DOHH2 (cell line): ENCODE measurements at regions not wholly inside any gene's neighbourhood (a gene's known extent, or its start where the extent isn't known, plus 50 kb on each side); places are given as distances from the start of the nearest gene placed in this dataset.

Experiments used
- H3F3A ChIP-seq: fragments of 200-600 bp; sonication (generic), shearing (Covaris generic); 2 replicates; pipeline ENCODE4 v1.6.0; 2016; ENCODE audit warnings: antibody characterized with exemption, mild to moderate bottlenecking; ENCODE audit not compliant: control insufficient read depth, insufficient read depth
- H3K27ac ChIP-seq: fragments of 200-600 bp; sonication (generic); 2 replicates; pipeline ENCODE4 v1.5.1; 2014; ENCODE audit warnings: low read depth, mild to moderate bottlenecking, low read length, moderate library complexity
- H3K27me3 ChIP-seq: fragments of 200-600 bp; sonication (generic); 2 replicates; pipeline ENCODE4 v1.6.1; 2014; ENCODE audit warnings: mild to moderate bottlenecking, low read length, mixed read lengths; ENCODE audit not compliant: control insufficient read depth
- H3K36me3 ChIP-seq: fragments of 200-600 bp; sonication (generic); 2 replicates; pipeline ENCODE4 v1.6.1; 2014; ENCODE audit warnings: mild to moderate bottlenecking, low read length, moderate library complexity, mixed read lengths; ENCODE audit not compliant: control insufficient read depth
- H3K4me1 ChIP-seq: fragments of 200-600 bp; sonication (generic); 2 replicates; pipeline ENCODE4 v1.6.1; 2014; ENCODE audit warnings: mild to moderate bottlenecking, low read length, mixed read lengths; ENCODE audit not compliant: control insufficient read depth
- H3K4me2 ChIP-seq: fragments of 200-600 bp; sonication (generic); 2 replicates; pipeline ENCODE4 v1.6.0; 2014; ENCODE audit warnings: mild to moderate bottlenecking, low read length, moderate library complexity
- H3K4me3 ChIP-seq: fragments of 200-600 bp; sonication (generic); 2 replicates; pipeline ENCODE4 v1.5.1; 2014; ENCODE audit warnings: mild to moderate bottlenecking, low read length, mixed read lengths
- H3K79me2 ChIP-seq: fragments of 200-600 bp; sonication (generic); 2 replicates; pipeline ENCODE4 v1.6.1; 2014; ENCODE audit warnings: mild to moderate bottlenecking, low read length, mixed read lengths; ENCODE audit not compliant: control insufficient read depth
- H3K9me2 ChIP-seq: fragments of 200-600 bp; sonication (generic); replicated peaks from 2 replicates; pipeline ENCODE4 v1.6.1; 2014; ENCODE audit warnings: mild to moderate bottlenecking, low read length, mixed read lengths; ENCODE audit not compliant: control insufficient read depth
- H3K9me3 ChIP-seq: fragments of 200-600 bp; sonication (generic); 2 replicates; pipeline ENCODE4 v1.6.1; 2014; ENCODE audit warnings: antibody characterized with exemption, low read length, mixed read lengths; ENCODE audit not compliant: control insufficient read depth, insufficient read depth
- H4K20me1 ChIP-seq: fragments of 200-600 bp; sonication (generic); 2 replicates; pipeline ENCODE4 v1.6.0; 2014; ENCODE audit warnings: low read depth, mild to moderate bottlenecking, antibody characterized with exemption, low read length, moderate library complexity; ENCODE audit not compliant: control insufficient read depth, insufficient read depth
- CTCF ChIP-seq: fragments of 200-600 bp; sonication (generic); IDR thresholded peaks from one replicate; pipeline ENCODE4 v1.5.1; 2014; ENCODE audit warnings: antibody characterized with exemption, mild to moderate bottlenecking, low read depth, low read length; ENCODE audit not compliant: poor library complexity, severe bottlenecking
- EZH2phosphoT487 ChIP-seq: fragments of 200-600 bp; sonication (generic); IDR thresholded peaks from 2 replicates; pipeline ENCODE4 v1.6.1; 2017; ENCODE audit warnings: borderline replicate concordance, mild to moderate bottlenecking, antibody characterized with exemption, low read length, moderate library complexity, mixed read lengths

GRCh38 chr6:148274809-148275208 is 67.8 kb upstream of the SASH1 start:
- Histone ChIP-seq H3K4me2 (no peak overlapping the region), H3K4me1 (no peaks in the 10 kb centered on the region), H3K79me2 (no peaks in the 10 kb centered on the region), H3K27ac (no peak overlapping the region), H3K36me3 (no peaks in the 10 kb centered on the region), H4K20me1 (no peaks in the 10 kb centered on the region), H3F3A (no peaks in the 10 kb centered on the region), H3K9me2 (no peaks in the 10 kb centered on the region), H3K9me3 (no peaks in the 10 kb centered on the region), H3K4me3 (no peak overlapping the region), H3K27me3 (no peaks in the 10 kb centered on the region)
- TF ChIP-seq EZH2phosphoT487 (no peak), CTCF (no peak)

GRCh38 chr6:148285205-148285604 is 57.4 kb upstream of the SASH1 start:
- H4K20me1 ChIP-seq = no peaks in the 10 kb centered on the region
- no peaks in the 10 kb centered on the region for H3K27me3 ChIP-seq
- no peak overlapping the region for H3K4me3 ChIP-seq
- no peaks in the 10 kb centered on the region for H3K36me3 ChIP-seq
- no peak for TF ChIP-seq CTCF
- no peak for TF ChIP-seq EZH2phosphoT487
- no peaks in the 10 kb centered on the region for H3K9me2 ChIP-seq
- no peak overlapping the region for H3K27ac ChIP-seq
- no peaks in the 10 kb centered on the region for H3K79me2 ChIP-seq
- no peak overlapping the region for H3K4me2 ChIP-seq
- no peaks in the 10 kb centered on the region for H3F3A ChIP-seq
- H3K4me1 ChIP-seq = no peaks in the 10 kb centered on the region
- no peaks in the 10 kb centered on the region for H3K9me3 ChIP-seq

- H3K79me2 ChIP-seq = no peaks in the 10 kb centered on the region
Measured at GRCh38 chr6:148286563-148286962, 56.1 kb upstream of the SASH1 start.

More at GRCh38 chr6:148286563-148286962, 56.1 kb upstream of the SASH1 start:
- Histone ChIP-seq H3K4me2 (no peak overlapping the region), H3K27me3 (no peaks in the 10 kb centered on the region), H3K9me3 (no peaks in the 10 kb centered on the region), H3K9me2 (no peaks in the 10 kb centered on the region), H3K4me3 (no peak overlapping the region), H3K36me3 (no peaks in the 10 kb centered on the region), H4K20me1 (no peaks in the 10 kb centered on the region), H3F3A (no peaks in the 10 kb centered on the region), H3K4me1 (no peaks in the 10 kb centered on the region), H3K27ac (no peak overlapping the region)
- TF ChIP-seq CTCF = no peak
